ENCODE measurements at regions not wholly inside any gene's neighbourhood (a gene's known extent, or its start where the extent isn't known, plus 50 kb on each side); places are given as distances from the start of the nearest gene placed in this dataset.
"Not testable (repeated sequence)": the region's sequence is repeated elsewhere in the genome, so short reads cannot be mapped to it uniquely, and the experiment has no call there.

DNA sequence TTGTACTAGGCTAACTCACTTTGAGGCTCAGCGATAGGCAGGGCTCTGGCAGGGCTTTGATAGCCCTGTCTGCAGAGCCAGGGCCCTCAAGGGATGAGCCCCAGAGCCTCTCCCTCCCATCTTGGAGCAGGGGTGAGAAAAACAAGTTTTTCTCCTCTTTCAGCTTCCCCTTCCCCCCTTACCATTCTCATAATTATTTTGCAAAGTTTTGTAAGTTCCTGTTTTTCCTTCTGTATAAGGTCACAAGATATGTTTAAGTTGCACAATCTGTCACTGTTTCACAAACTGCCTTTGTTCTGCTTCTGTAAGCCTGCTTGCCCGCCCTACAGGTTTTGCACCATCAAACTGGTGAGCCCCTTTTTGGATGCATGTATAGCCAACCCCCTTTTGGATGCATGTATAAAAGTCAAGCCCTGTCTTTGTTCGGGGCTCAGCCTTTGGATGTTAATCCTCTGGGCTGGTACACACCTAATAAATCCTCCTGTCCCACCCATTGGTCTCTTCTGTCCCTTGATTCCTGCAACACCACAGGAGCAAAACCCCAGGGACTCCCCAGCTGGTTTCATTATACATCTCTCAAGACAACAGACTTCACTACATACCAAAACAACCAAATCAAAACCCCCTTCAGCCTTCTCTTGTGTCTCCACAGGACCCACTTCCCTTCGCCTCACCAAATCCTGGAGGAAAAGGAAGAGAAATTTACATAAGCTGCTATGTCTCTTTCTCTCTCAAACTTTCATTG, 52.5 kb upstream of the RESF1 start:
- peak; percentile 91 to 94 for DNase-seq

DNA sequence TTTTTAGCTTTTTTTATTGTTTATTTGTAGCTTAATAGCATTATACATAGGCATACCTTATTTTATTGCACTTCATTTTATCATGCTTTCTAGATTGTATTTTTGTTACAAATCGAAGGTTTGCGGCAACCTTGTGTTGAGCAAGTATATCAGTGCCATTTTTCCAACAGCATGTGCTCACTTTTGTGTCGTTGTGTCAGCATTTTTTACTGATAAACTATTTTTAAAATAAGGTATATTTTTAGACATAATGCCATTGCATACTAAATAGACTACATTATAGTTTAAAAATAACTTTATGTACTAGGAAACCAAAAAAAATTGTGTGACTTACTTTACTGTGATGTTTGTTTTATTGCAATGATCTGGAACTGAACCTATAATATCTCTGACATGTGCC, 56.2 kb upstream of the RESF1 start:
- DNase-seq: no peak

DNA sequence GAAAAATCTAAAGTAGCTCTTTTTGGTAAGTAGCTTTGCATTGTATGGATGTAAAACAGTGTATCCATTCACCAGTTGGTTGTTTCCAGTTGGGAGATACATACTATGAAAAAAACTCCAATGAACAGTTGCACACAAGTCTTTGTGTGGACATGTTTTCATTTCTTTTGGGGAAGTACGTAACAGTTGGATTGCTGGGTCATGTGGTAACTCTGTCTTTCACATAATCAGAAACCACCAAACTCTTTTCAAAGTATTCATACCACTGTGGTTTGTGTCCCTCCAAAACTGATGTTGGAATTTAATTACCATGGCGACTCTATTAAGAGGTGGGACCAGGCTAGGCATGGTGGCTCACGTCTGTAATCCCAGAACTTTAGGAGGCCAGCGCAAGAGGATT, 58.9 kb upstream of the RESF1 start:
- peak; percentile 40 to 49 for DNase-seq

DNA sequence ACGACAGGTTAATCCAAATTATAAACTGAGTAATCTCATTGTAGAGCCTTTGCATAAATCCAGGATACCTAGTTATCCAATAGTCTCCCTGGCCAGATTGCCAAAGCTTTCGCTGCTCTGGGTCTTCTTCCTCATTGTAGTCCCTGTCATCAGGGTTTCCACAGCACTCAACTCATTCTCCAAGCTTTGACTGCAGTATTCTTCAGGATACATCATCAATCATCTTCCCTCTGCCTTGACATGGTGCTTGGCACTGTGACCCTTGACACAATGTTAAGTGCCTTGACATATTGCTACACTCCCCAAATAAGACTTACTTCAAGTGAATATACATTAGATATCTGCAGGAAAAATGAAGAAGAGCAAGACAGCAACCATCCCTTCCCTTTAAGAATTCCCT, 60.1 kb upstream of the RESF1 start:
- no peak for DNase-seq

DNA sequence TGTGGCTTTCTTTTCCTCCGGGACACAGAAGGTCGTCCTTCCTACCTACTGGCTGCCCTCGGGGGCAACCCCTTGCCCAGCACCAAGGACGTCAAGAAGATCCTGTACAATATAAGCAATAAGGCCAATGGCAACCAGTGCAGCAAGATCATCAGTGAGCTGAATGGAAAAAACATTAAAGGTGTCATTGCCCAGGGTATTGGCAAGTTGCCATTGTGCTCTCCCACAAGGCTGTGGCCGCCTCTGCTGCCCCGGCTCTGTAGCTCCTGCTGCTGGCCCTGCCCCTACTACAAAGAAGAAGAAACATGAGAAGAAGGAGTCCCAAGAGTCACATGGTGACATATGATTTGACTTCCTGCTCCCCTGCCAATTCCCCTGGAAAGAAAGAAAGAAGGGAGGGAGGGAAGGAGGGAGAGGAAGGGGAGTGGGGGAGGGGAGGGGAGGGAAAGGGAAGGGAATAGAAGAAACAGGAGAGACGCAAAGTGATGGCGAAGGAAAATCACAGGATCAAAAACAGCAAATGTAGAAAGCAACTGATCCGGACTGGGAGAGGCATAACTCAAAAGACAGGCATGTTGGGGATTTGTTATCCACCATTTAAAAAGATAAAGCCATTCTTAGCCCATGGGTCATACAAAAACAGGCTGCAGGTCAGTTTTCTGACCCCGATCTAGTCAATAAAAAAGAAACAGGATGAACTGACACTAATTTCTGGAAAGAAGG, 61.3 kb upstream of the RESF1 start:
- peak; percentile 69 to 75 for DNase-seq

DNA sequence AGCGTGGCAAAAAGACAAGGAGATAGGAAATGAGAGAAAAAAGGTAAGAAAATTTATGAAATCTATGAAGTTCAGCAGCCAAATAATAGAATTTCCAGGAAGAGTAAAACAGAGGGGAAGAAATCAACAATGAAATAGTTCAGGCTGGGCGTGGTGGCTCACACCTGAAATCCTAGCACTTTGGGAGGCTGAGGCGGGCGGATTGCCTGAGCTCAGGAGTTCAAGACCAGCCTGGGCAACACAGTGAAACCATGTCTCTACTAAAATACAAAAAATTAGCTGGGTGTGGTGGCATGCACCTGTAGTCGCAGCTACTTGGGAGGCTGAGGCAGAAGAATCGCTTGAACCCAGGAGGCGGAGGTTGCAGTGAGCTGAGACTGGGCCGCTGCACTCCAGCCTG, 62.1 kb upstream of the RESF1 start:
- not testable (repeated sequence) for DNase-seq

DNA sequence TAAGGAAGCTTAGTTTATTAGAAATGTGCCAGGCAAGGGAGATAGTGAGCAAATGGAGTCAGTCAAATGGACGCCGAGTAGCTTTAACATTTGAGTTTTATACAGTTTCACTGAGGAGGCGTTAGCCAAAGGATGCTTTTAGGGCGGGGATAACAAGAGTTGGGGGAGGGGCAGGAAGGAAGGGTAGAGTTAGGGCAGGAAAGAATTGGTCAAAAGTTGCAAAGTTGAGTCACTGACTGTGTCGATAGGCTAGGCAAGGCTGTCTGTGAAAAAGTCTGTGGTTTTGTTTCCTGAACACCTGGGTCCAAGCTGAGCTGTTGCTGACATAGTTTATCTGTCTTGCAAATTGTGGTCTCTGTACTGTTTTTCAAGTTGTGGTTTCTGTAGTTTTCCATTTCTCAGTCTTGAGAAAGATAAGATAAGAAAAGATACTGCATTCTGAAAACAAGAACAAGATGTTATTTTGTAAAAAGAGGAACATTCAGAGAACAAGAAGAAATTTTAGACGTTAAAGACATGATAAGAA, 62.6 kb upstream of the RESF1 start:
- DNase-seq: peak; percentile 98 to 99

DNA sequence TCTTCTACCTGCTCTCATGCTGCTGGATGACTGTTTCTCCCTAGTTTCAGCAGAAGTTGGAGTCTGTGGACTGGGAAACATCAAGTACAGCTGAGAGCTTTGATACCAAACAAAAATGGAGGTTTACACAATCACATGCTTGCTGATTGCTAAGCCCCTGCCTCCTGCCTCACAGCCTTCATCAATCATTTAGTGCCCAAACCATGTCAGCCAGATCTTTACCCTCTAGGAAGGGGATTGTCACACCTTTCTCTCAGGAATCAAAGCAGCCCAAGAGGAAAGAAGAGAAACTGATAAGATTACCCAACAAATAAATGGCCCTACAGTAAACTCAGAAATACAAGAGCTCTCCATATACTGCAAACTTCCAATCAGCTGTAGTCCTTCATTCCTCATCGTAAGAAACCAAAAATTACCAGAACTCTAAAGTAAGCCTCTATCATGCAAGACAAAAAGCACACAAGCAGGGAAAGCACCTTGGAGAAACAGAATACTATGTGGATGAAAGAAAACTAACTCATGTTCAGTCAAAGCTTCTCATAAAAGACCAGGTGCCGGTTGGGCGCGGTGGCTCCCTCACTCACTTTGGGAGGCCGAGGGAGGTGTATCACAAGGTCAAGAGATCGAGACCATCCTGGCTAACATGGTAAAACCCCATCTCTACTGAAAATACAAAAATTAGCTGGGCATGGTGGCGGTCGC, 63.6 kb upstream of the RESF1 start:
- DNase-seq: no peak

DNA sequence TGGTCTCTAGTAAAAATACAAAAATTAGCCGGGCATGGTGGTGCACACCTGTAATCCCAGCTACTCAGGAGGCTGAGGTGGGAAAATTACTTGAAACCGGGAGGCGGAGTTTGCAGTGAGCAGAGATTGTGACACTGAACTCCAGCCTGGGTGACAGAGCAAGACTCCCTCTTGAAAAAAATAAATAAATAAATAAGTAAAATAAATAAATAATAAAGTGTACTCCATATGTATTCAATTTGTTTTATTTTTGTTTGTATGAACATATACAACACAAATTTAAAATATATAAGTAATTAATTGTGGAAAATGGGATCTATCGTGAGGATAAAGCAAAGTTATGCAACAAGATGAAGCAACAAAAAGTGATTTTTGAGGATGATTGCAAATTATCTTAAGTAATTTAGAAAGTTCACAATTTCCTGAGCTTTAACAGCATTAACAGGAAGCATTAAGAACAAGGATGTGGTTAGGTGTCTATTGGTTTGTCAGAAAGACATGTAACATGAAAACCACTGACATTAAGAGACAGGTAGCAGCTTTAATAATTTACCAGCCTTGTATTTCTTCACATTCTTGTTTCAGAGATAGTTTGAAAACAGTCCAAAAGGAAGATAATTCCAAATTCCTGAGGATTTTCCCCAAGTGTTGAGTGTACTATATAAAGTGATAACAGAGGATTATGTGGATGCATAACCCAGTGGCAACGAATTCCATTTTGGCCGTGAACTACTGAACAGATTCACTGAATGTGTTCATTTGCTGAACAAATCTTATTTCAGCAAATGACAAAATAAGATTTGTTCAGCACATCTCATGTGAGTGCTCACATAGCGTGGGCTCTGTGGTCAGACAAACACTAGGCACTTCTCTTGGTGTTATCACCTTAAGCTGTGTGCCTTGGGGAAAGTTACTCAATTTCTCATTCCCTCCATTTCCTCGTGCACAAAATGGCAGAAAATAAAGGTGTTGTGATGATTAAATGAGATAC, 68.6 kb upstream of the RESF1 start:
- peak; percentile 34 to 60 for DNase-seq

DNA sequence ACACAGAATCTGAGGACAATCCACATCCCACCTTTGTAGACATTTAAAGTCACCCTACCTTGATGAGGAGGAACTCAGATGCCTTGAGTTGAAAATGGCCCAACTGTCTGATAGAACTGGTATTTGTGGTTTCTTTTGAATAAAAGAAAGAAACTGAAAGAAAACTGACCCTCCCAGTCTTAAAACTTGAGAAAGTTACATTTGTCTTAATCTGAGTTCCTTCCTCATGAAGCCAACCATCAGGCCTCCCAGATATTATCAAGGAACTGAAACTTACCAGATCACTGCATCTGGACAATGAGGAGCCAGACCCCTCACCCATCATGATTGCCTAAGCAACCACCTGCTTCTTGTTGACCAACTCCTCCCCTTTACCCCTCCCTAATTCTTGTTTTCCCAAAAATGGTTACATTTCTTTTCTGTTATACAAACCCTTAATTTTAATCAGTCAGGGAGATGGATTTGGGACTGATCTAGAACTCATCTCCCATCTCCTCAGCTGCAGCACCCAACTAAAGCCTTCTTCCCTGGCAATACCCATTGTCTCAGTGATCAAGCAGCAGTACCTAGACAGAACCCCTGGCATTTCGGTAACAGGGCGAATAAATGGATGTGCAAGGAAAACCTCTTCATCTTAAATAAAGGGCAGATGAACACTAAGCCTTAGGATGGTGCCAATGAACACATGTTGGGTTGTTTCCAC, 72.0 kb upstream of the RESF1 start:
- DNase-seq: no peak

DNA sequence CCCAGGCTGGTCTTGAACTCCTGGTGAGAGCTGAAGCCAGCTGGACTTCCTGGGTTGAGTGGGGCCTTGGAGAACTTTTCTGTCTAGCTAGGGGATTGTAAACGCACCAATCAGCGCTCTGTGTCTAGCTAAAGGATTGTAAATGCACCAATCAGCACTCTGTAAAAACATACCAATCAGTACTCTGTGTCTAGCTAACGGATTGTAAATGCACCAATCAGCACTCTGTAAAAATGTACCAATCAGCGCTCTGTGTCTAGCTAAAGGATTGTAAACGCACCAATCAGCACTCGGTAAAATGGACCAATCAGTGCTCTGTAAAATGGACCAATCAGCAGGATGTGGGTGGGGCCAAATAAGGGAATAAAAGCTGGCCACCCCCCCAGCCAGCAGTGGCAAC, 76.5 kb upstream of the RESF1 start:
- DNase-seq: not testable (repeated sequence)

DNA sequence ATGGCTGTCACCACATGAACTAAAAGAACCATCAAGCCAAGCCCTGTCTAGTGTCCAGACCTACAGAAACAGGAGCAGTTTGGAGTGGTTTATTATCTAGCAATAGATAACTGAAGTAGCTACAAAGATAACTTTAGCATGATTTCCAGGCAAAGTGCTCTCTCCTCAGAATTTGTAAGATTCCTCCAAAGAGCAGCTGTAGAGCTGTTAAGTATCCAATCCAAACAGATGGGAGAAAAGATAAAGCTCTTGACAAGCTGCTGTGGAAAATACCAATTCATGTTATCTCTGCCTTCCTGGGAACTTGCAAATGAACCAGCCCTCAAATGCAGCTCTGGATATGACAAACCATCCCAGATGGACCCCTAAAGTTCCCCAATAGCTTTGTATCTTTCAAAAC, 78.9 kb upstream of the RESF1 start:
- DNase-seq: no peak

DNA sequence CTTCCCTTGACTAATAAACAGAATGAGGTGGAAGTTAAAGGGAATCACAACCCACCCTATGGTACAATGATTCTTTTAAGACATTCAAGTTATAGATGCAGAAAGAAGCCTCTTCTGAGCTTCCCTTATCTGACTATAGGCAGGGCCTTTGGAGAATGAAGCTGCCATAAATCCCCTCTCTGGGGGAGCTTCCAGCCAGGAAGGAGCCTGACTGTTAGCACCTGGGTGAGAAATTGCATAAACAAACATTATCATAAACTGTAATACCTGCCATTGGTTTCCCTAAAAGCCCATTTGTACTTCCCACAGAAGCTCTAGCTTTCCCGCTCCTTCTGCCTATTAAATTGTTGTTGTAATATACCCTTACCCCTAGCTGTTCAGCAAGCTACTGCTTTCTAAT, 81.3 kb upstream of the RESF1 start:
- no peak for DNase-seq

DNA sequence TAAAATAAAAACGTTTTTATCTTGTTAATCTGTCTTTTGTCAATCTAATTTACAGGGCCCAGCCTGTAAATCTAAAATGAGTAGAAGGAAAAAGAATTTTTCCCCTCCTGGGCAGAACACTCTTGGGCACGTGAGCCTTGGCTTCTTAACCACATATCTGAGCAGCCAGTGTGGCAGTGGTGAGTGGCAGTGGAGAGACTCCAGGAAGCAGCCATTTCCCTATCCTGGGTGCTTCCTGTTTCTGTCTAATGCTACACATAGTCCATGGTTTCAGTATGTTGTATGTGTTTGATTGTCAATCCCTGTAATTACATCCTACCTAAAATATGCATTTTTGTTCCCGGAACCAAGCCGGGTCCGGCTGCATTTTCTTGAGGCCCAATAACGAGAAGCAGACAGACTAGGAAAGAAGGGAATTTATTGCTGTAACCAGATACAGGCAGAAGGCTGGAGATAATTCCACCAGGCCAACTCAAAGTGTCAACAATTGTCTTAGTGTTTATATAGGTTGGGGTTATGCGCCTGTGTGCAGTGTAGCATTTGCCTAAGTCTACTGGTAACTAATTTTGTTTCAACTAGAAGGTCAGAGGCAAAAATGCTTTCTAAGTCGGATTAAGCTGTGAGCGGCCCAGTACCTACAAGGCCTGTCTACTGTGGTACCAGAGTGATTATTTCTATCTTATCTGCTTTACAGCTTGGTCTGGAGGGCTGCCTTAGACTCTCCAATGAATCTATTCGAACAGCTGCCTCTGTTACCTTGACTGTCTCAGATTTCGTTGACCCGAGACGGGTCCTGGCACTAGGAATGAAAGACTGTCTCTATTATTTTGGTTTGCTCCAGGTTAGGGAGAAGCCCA, 82.4 kb upstream of the RESF1 start:
- DNase-seq: peak; percentile 97 to 98

DNA sequence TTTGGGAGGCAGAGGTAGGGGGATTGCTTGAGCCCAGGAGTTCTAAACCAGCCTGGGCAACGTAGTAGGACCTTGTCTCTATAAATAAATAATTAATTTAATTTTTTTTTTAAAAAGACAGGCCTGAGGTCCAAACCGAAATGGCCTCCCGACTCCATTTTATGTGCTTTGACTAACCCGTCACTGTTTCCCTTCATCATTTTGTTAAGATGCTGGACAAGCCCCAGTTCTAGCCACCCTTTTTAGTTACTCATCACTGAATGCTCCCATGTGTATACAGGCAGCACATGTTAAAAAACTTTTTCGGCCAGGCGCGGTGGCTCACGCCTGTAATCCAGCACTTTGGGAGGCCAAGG, 83.6 kb upstream of the RESF1 start:
- no peak for DNase-seq

DNA sequence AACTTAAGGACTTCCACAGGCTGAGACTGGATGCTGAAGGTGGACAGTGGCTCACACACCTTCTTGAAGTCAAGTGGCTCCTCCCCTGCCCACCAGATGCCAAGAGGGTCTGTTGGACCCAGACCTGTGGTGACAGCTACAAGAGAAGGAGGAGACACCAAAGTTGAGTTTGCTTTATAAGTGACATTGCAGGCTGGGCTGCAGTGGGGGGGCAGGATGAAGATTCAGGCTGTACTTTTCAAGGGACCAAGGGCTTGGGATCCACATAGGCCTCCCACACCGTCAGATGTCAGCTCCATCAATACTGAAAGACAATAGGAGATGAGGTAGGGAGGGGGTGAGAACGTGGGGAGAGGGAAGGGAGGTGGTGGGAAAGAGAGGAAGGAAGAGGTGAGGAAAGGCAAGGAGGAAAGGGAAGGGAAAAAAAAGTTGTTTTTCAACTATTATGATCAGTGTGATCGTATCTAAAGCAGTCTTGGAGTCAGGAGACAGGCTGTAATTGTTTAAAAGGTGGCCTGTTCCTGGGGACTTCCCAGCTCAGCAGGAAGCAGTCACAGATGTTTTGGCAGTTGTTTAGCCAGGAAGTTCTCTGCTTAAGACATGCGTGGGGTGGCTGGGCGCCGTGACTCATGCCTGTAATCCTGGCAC, 84.1 kb upstream of the RESF1 start:
- peak; percentile 88 for DNase-seq

DNA sequence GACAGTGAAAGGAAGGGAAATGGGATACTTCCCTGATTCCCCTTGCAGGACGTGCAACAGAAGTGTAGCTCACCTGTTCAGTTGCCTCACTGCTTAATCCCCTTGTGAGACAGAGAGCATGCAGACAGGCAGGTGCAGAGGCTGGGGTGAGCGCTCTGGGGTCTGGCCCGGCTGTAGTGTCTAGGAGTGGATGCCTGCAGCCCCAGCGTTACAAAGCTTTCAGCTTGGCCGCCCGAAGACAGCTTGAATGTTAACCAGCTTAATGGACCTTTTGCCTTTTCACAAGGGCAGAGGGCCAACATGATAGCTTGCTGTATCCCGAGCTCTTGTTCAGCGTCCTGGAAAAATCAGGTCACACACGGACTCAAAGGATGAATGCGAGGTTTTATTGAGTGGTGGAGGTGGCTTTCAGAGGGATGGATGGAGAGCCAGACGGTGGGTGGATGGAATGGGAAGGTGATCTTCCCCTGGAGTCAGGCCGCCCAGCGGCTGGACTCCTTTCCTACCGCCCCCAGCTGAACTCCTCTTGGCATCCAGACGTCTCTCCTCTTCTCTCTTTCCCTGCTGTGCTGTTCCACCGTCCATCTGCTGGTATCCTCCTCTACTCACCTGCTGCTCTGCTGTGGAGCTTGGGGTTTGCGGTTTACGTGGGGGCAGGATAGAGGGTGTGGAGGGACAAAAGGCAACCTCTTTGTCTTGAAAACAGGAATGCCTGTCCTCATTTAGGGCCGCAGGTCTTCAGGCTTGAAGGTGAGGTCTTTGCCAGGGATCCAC, 86.2 kb upstream of the RESF1 start:
- DNase-seq: no peak

DNA sequence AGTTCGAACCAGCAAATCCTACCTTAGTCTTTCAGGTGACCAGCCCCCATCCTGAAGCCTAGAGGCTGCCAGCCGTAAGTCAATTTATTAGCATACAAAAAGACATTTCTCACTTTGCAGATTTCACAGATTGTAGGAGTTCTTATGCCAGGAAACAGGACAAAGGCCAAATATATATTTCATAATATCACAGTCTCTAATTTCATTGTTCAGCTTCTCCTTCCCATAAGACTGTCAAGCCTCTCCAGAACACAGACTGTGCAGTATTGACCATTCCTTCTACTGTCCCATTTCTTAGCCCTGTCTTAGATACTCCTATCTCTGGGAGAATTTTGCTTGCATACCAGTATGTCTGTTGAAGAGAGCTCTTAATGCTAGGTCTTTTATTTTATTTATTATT, 89.2 kb upstream of the RESF1 start:
- no peak for DNase-seq

DNA sequence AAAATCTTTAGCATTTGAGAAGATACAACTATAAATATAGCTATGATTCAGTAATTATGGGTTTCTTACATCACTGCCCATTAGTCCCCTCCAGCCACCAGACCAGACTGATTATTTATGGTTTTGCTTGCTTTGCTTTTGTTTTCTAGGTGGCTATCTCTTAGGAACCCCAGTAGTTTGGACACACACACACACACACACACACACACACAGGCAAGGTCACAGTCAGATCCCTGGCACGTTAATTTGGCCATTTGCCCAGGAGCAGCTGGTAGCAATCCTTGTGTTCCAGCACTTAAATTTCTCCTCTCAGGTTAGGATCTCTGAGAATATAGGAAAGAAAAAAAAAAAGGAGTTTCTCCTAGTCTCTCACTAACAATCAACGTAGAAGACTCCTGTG, 90.2 kb upstream of the RESF1 start:
- no peak for DNase-seq

DNA sequence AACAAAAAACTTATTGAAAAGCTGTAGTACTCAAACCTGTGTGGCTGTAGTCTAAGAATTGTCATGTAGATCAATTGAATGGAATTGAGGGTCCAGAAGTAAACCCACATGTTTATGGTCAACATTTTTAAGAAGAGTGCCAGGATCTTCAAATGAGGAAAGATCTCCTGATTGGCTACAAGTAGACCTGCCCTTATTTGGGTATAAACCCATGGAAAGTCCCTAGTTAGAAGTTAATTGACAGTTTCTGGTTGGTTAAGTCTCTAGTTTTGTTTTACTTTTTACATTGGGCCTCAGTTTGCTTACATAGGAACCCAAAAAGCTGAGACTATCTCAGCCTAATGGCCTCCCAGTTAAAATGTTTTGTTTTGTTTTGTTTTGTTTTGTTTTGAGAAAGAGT, 91.9 kb upstream of the RESF1 start:
- DNase-seq: no peak

All from Kasumi-1 (cell line).